Upper lobe of left lung (tissue), 4 donors: ENCODE measurements at regions not wholly inside any gene's neighbourhood (a gene's known extent, or its start where the extent isn't known, plus 50 kb on each side); places are given as distances from the start of the nearest gene placed in this dataset.

Experiments used
- CTCF ChIP-seq, 6 experiments: fragments of 450-650 bp in 4 of 6; fragments of 200-600 bp in 2 of 6; sonication (generic) in 2 of 6; IDR thresholded peaks; one replicate each; pipeline ENCODE4 v1.5.1; 2016 to 2019; ENCODE audit warnings: antibody characterized with exemption in 6 of 6
- POLR2A ChIP-seq, 4 donors: fragments of 450-650 bp; IDR thresholded peaks; one replicate each; pipeline ENCODE4 v1.5.1; 2016 to 2017; ENCODE audit warnings: antibody characterized with exemption in 4 of 4, mild to moderate bottlenecking in 2 of 4
- POLR2AphosphoS5 ChIP-seq, 2 donors: sonication (generic); formaldehyde crosslinking; IDR thresholded peaks; one replicate each; pipeline ENCODE4 v1.5.1; 2017; ENCODE audit warnings: antibody characterized with exemption in 2 of 2

- TF ChIP-seq POLR2AphosphoS5 (IDR thresholded peaks at IDR 0.05) (no peak), POLR2A (IDR thresholded peaks at IDR 0.05) (no peak), CTCF (IDR thresholded peaks at IDR 0.05) (no peak)
These were observed 262.5 kb upstream of the TGFBR2 start for GRCh38 chr3:30343861-30344260.
